Hepatocyte (in vitro differentiated cells): ENCODE measurements at regions not wholly inside any gene's neighbourhood (a gene's known extent, or its start where the extent isn't known, plus 50 kb on each side); places are given as distances from the start of the nearest gene placed in this dataset.

Experiments used
- DNase-seq: peaks from one replicate; pipeline ENCODE4 v3.0.0-alpha.2; 2016; ENCODE audit warnings: low spot score
- H2AFZ ChIP-seq: fragments of 200-600 bp; sonication (generic); 2 replicates; pipeline ENCODE4 v1.6.0; 2016; ENCODE audit warnings: antibody characterized with exemption, mild to moderate bottlenecking
- H3K27ac ChIP-seq: fragments of 200-600 bp; sonication (generic); 2 replicates; pipeline ENCODE4 v1.5.1; 2016; ENCODE audit warnings: mild to moderate bottlenecking
- H3K27me3 ChIP-seq: fragments of 200-600 bp; sonication (generic); 2 replicates; pipeline ENCODE4 v1.6.1; 2016
- H3K36me3 ChIP-seq: fragments of 200-600 bp; sonication (generic); replicated peaks from 2 replicates; pipeline ENCODE4 v1.5.1; 2016; ENCODE audit warnings: low read depth; ENCODE audit not compliant: insufficient read depth
- H3K4me1 ChIP-seq: fragments of 200-600 bp; sonication (generic); 2 replicates; pipeline ENCODE4 v1.5.1; 2016; ENCODE audit warnings: mild to moderate bottlenecking, moderate library complexity; ENCODE audit not compliant: insufficient read depth
- H3K4me2 ChIP-seq: fragments of 200-600 bp; sonication (generic); 2 replicates; pipeline ENCODE4 v1.6.0; 2016
- H3K4me3 ChIP-seq: fragments of 200-600 bp; sonication (generic); 2 replicates; pipeline ENCODE4 v1.5.1; 2016; ENCODE audit warnings: mild to moderate bottlenecking
- H3K79me2 ChIP-seq: fragments of 200-600 bp; sonication (generic); 2 replicates; pipeline ENCODE4 v1.6.0; 2017; ENCODE audit warnings: mild to moderate bottlenecking
- H3K9me2 ChIP-seq: fragments of 200-600 bp; sonication (generic); replicated peaks from 2 replicates; pipeline ENCODE4 v1.6.0; 2017; ENCODE audit warnings: mild to moderate bottlenecking; ENCODE audit not compliant: insufficient read depth
- H3K9me3 ChIP-seq: fragments of 200-600 bp; sonication (generic); 2 replicates; pipeline ENCODE4 v1.5.1; 2016; ENCODE audit warnings: low read depth, mild to moderate bottlenecking
- H4K20me1 ChIP-seq: fragments of 200-600 bp; sonication (generic); 2 replicates; pipeline ENCODE4 v1.6.0; 2016; ENCODE audit warnings: mild to moderate bottlenecking; ENCODE audit not compliant: insufficient read depth, poor library complexity, severe bottlenecking
- CTCF ChIP-seq: fragments of 200-600 bp; sonication (generic); IDR thresholded peaks from 2 replicates; pipeline ENCODE4 v1.5.1; 2016; ENCODE audit warnings: antibody characterized with exemption, mild to moderate bottlenecking; ENCODE audit not compliant: poor library complexity
- EZH2 ChIP-seq: fragments of 200-600 bp; sonication (generic); IDR thresholded peaks from 2 replicates; pipeline ENCODE4 v1.6.1; 2016; ENCODE audit warnings: antibody characterized with exemption, mild to moderate bottlenecking, borderline replicate concordance
- EZH2phosphoT487 ChIP-seq: fragments of 200-600 bp; sonication (generic); IDR thresholded peaks from one replicate; pipeline ENCODE4 v1.6.1; 2018; ENCODE audit warnings: antibody characterized with exemption, mild to moderate bottlenecking, low read depth, moderate library complexity; ENCODE audit not compliant: unreplicated experiment, severe bottlenecking
- WGBS: methylation state at CpG from one replicate; pipeline ENCODE4 v1.1.6; 2016; ENCODE audit warnings: low lambda C conversion rate; ENCODE audit errors: missing lambda C conversion rate; 5-methylcytosine and 5-hydroxymethylcytosine counted together

GRCh38 chr14:22070119-22070982 lies 396.7 kb upstream of the OR4E1 start:
- H3K4me3 ChIP-seq, result peak overlapping the region; percentile 4

GRCh38 chr14:22065347-22065746 lies 391.7 kb upstream of the OR4E1 start:
- DNase-seq, result no peak
- H4K20me1 ChIP-seq, result no peaks in the 10 kb centered on the region
- WGBS, result 92% methylated on average over 1 of the region's 1 CpG
- no peaks in the 10 kb centered on the region for H3K9me2 ChIP-seq
- H3K27me3 ChIP-seq, result peaks cover 18% of the 10 kb centered on the region
- H3K9me3 ChIP-seq, result no peaks in the 10 kb centered on the region
- no peaks in the 10 kb centered on the region for H3K4me1 ChIP-seq
- TF ChIP-seq CTCF (no peak), EZH2phosphoT487 (no peak), EZH2 (no peak)
- no peak overlapping the region for H2AFZ ChIP-seq
- no peaks in the 10 kb centered on the region for H3K79me2 ChIP-seq
- H3K4me3 ChIP-seq, result no peak overlapping the region
- no peaks in the 10 kb centered on the region for H3K36me3 ChIP-seq
- no peak overlapping the region for H3K4me2 ChIP-seq
- no peak overlapping the region for H3K27ac ChIP-seq

More at GRCh38 chr14:22070119-22070982, 396.7 kb upstream of the OR4E1 start:
- Histone ChIP-seq H3K27me3 (peaks cover 28% of the 10 kb centered on the region), H2AFZ (peak overlapping the region; percentile 18), H4K20me1 (no peaks in the 10 kb centered on the region), H3K4me2 (peak overlapping the region; percentile 70), H3K79me2 (no peaks in the 10 kb centered on the region), H3K9me2 (no peaks in the 10 kb centered on the region), H3K9me3 (no peaks in the 10 kb centered on the region), H3K27ac (no peak overlapping the region), H3K4me1 (peaks cover 6% of the 10 kb centered on the region), H3K36me3 (no peaks in the 10 kb centered on the region)
- no peak for DNase-seq
- TF ChIP-seq CTCF (no peak), EZH2 (no peak), EZH2phosphoT487 (no peak)
- WGBS, result 11% methylated on average over 12 of the region's 12 CpGs

- Histone ChIP-seq H3K9me3 (no peaks in the 10 kb centered on the region), H2AFZ (no peak overlapping the region), H3K4me3 (no peak overlapping the region), H3K27ac (no peak overlapping the region), H3K9me2 (no peaks in the 10 kb centered on the region), H3K27me3 (no peaks in the 10 kb centered on the region), H3K4me1 (no peaks in the 10 kb centered on the region), H4K20me1 (no peaks in the 10 kb centered on the region), H3K79me2 (no peaks in the 10 kb centered on the region), H3K4me2 (no peak overlapping the region), H3K36me3 (no peaks in the 10 kb centered on the region)
- TF ChIP-seq EZH2 (no peak), CTCF (no peak)
- 88% methylated on average over 4 of the region's 4 CpGs for WGBS
- DNase-seq, result no peak
These were observed 385.6 kb upstream of the OR4E1 start for GRCh38 chr14:22059201-22059600.
